Esophagus mucosa (tissue), 1 donor: ENCODE measurements at regions not wholly inside any gene's neighbourhood (a gene's known extent, or its start where the extent isn't known, plus 50 kb on each side); places are given as distances from the start of the nearest gene placed in this dataset.
A peak's percentile ranks its signal among the peaks of the same experiment; 100 is the strongest.

Experiments used
- ATAC-seq: fragments of 200-7000 bp; cut with Tn5 transposase; one replicate; pipeline ENCODE4 v1.9.1; 2020
- donor health status: DM: yes; HTN: yes; CAD: no.

- no peak for ATAC-seq
These were observed 178.1 kb upstream of the NRIP1 start for GRCh38 chr21:15242906-15243305.

GRCh38 chr21:15243406-15243805 lies 178.6 kb upstream of the NRIP1 start:
- ATAC-seq, result no peak

- ATAC-seq, result no peak
These were observed 182.8 kb upstream of the NRIP1 start for GRCh38 chr21:15247613-15248012.

- no peak for ATAC-seq
These were observed 184.6 kb upstream of the NRIP1 start for GRCh38 chr21:15249285-15249993.

GRCh38 chr21:15250384-15250783 lies 185.6 kb upstream of the NRIP1 start:
- ATAC-seq, result no peak

GRCh38 chr21:15252431-15252830 lies 187.6 kb upstream of the NRIP1 start:
- ATAC-seq, result no peak

GRCh38 chr21:15254111-15254510 lies 189.3 kb upstream of the NRIP1 start:
- ATAC-seq, result no peak

- ATAC-seq, result no peak
These were observed 190.5 kb upstream of the NRIP1 start for GRCh38 chr21:15255261-15255660.

- ATAC-seq, result no peak
These were observed 191.0 kb upstream of the NRIP1 start for GRCh38 chr21:15255763-15256162.

GRCh38 chr21:15256996-15257395 lies 192.2 kb upstream of the NRIP1 start:
- no peak for ATAC-seq

- no peak for ATAC-seq
These were observed 192.8 kb upstream of the NRIP1 start for GRCh38 chr21:15257646-15258045.

- ATAC-seq, result no peak
These were observed 195.0 kb upstream of the NRIP1 start for GRCh38 chr21:15259824-15260223.

- no peak for ATAC-seq
These were observed 195.8 kb upstream of the NRIP1 start for GRCh38 chr21:15260604-15261003.

GRCh38 chr21:15264084-15264665 lies 199.4 kb upstream of the NRIP1 start:
- ATAC-seq, result no peak

- no peak for ATAC-seq
These were observed 207.4 kb upstream of the NRIP1 start for GRCh38 chr21:15272171-15272570.

- ATAC-seq, result no peak
These were observed 207.8 kb upstream of the NRIP1 start for GRCh38 chr21:15272591-15272990.

GRCh38 chr21:15273244-15273643 lies 208.4 kb upstream of the NRIP1 start:
- ATAC-seq, result no peak

- ATAC-seq, result no peak
These were observed 210.1 kb upstream of the NRIP1 start for GRCh38 chr21:15274701-15275485.

GRCh38 chr21:15275615-15276235 lies 210.9 kb upstream of the NRIP1 start:
- ATAC-seq, result peak; percentile 38

- no peak for ATAC-seq
These were observed 211.4 kb upstream of the NRIP1 start for GRCh38 chr21:15276243-15276642.

- ATAC-seq, result no peak
These were observed 212.7 kb upstream of the NRIP1 start for GRCh38 chr21:15277466-15277865.

GRCh38 chr21:15278279-15278678 lies 213.5 kb upstream of the NRIP1 start:
- no peak for ATAC-seq

GRCh38 chr21:15278851-15279250 lies 214.1 kb upstream of the NRIP1 start:
- ATAC-seq, result no peak
